ENCODE measurements at regions not wholly inside any gene's neighbourhood (a gene's known extent, or its start where the extent isn't known, plus 50 kb on each side); places are given as distances from the start of the nearest gene placed in this dataset.
"Not testable (repeated sequence)": the region's sequence is repeated elsewhere in the genome, so short reads cannot be mapped to it uniquely, and the experiment has no call there.

GRCh38 chr4:123682931-123683330 is 286.3 kb downstream of the SPRY1 start:
- H3K36me3 ChIP-seq (replicated peaks in 1 of 2; ENCODE audit: control insufficient read depth in 1 of 2, insufficient read depth in 2 of 2, low read length in 1 of 2) = no peaks in the 10 kb centered on the region
- no peaks in the 10 kb centered on the region for H3K79me2 ChIP-seq (ENCODE audit: insufficient read depth)
- TF ChIP-seq FOXM1 (IDR thresholded peaks at IDR 0.05; ENCODE audit: low read depth) (no peak), FOXJ3 (CRISPR knock-in tag; IDR thresholded peaks at IDR 0.05) (no peak), CHD2 (IDR thresholded peaks at IDR 0.05; ENCODE audit: low read length, partially characterized antibody) (no peak), NFIC (IDR thresholded peaks at IDR 0.05; ENCODE audit: borderline replicate concordance) (no peak), FOSL2 (IDR thresholded peaks at IDR 0.05; ENCODE audit: borderline replicate concordance, low read depth) (no peak), MXI1 (IDR thresholded peaks at IDR 0.05; ENCODE audit: low read depth, low read length) (no peak), CTCF (IDR thresholded peaks at IDR 0.05) (no peak), REST (IDR thresholded peaks at IDR 0.05; ENCODE audit: low read depth, low read length) (no peak), MEF2A (IDR thresholded peaks at IDR 0.05; ENCODE audit: borderline replicate concordance, low read depth) (no peak), USF1 (IDR thresholded peaks at IDR 0.05; ENCODE audit: borderline replicate concordance, low read depth) (no peak), TAF1 (IDR thresholded peaks at IDR 0.05; ENCODE audit: borderline replicate concordance, low read depth, low read length) (no peak)
- H3K9ac ChIP-seq = no peak overlapping the region
- H2AFZ ChIP-seq (ENCODE audit: low read depth) = no peak overlapping the region
- CTCF ChIA-PET = no interaction called here
- H3K9me3 ChIP-seq = no peaks in the 10 kb centered on the region; the same call in 1 of the 2 replicates
- no peak overlapping the region for H3K27ac ChIP-seq (ENCODE audit: low read depth in 2 of 2, low read length in 1 of 2)
- H3K4me3 ChIP-seq (ENCODE audit: low read depth in 2 of 2, low read length in 1 of 2) = no peak overlapping the region
- H3K9me2 ChIP-seq = no peaks in the 10 kb centered on the region
- WGBS (ENCODE audit: low lambda C conversion rate) = 99% methylated on average over 2 of the region's 2 CpGs
- no peak overlapping the region for H3K4me2 ChIP-seq
- H4K20me1 ChIP-seq (ENCODE audit: insufficient read depth) = no peaks in the 10 kb centered on the region
- no peaks in the 10 kb centered on the region for H3K4me1 ChIP-seq (ENCODE audit: control insufficient read depth in 1 of 2, insufficient read depth in 2 of 2, low read depth in 1 of 2, low read length in 1 of 2)
- POLR2A ChIA-PET = no interaction called here
- no peaks in the 10 kb centered on the region for H3K27me3 ChIP-seq (ENCODE audit: insufficient read depth)
- DNase-seq = no peak
- no peaks in the 10 kb centered on the region for H3F3A ChIP-seq (replicated peaks; ENCODE audit: insufficient read depth)

GRCh38 chr4:123684937-123685336 is 288.3 kb downstream of the SPRY1 start:
- H3K4me3 ChIP-seq (ENCODE audit: low read depth in 2 of 2, low read length in 1 of 2); H3K9me3 ChIP-seq; H3K4me1 ChIP-seq (ENCODE audit: control insufficient read depth in 1 of 2, insufficient read depth in 2 of 2, low read depth in 1 of 2, low read length in 1 of 2); H3K27me3 ChIP-seq (ENCODE audit: insufficient read depth); CTCF ChIA-PET; H3K4me2 ChIP-seq; H3K9ac ChIP-seq; POLR2A ChIA-PET; H3F3A ChIP-seq (replicated peaks; ENCODE audit: insufficient read depth); H3K27ac ChIP-seq (ENCODE audit: low read depth in 2 of 2, low read length in 1 of 2); DNase-seq; H4K20me1 ChIP-seq (ENCODE audit: insufficient read depth); H3K9me2 ChIP-seq; H3K79me2 ChIP-seq (ENCODE audit: insufficient read depth); H3K36me3 ChIP-seq (replicated peaks in 1 of 2; ENCODE audit: control insufficient read depth in 1 of 2, insufficient read depth in 2 of 2, low read length in 1 of 2); H2AFZ ChIP-seq (ENCODE audit: low read depth): not testable (repeated sequence)
- 89% methylated on average over 9 of the region's 26 CpGs for WGBS (ENCODE audit: low lambda C conversion rate)

- Histone ChIP-seq H3K4me1 (ENCODE audit: control insufficient read depth in 1 of 2, insufficient read depth in 2 of 2, low read depth in 1 of 2, low read length in 1 of 2) (peaks cover 0 to 11% of the 10 kb centered on the region in 2 experiments; a peak in 3 of 4 replicates), H3F3A (replicated peaks; ENCODE audit: insufficient read depth) (peaks cover 14% of the 10 kb centered on the region)
- H3K79me2 ChIP-seq (ENCODE audit: insufficient read depth); H3K9me2 ChIP-seq; H3K9ac ChIP-seq; H3K4me2 ChIP-seq; H3K27me3 ChIP-seq (ENCODE audit: insufficient read depth); H4K20me1 ChIP-seq (ENCODE audit: insufficient read depth); H3K9me3 ChIP-seq; H3K4me3 ChIP-seq (ENCODE audit: low read depth in 2 of 2, low read length in 1 of 2); DNase-seq; POLR2A ChIA-PET; H3K36me3 ChIP-seq (replicated peaks in 1 of 2; ENCODE audit: control insufficient read depth in 1 of 2, insufficient read depth in 2 of 2, low read length in 1 of 2); H2AFZ ChIP-seq (ENCODE audit: low read depth); H3K27ac ChIP-seq (ENCODE audit: low read depth in 2 of 2, low read length in 1 of 2): not testable (repeated sequence)
- CTCF ChIA-PET = interaction anchor here (1.1 kb wide), 1 partner anchor 9 kb away, joined by 3 read pairs; no protein-coding TSS in a partner anchor
- 90% methylated on average over 2 of the region's 2 CpGs for WGBS (ENCODE audit: low lambda C conversion rate)
These were observed 298.9 kb downstream of the SPRY1 start for GRCh38 chr4:123695531-123695930.

Measured in SK-N-SH (cell line).